ENCODE measurements at regions not wholly inside any gene's neighbourhood (a gene's known extent, or its start where the extent isn't known, plus 50 kb on each side); places are given as distances from the start of the nearest gene placed in this dataset.

DNA sequence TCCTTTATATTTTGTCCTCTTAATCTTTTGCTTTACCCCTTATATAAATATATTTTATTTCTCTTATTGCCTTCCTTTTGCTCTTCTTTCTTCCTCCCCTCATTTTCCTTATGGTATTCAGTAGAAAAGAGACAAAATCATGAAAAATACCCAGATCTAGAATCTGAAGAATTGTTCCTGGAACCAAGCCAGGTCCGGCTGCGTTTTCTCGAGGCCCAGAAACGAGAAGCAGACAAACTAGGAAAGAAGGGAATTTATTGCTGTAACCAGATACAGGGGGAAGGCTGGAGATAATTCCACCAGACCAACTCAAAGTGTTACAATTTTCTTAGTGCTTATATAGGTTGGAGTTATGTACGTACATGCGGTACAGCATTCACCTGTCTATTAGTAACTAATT, 328.7 kb downstream of the GABRG1 start:
- peak; percentile 52; the same call in 1 of the 2 replicates for TF ChIP-seq NFIC (IDR thresholded peaks at IDR 0.05)
- TF ChIP-seq CREB1 (IDR thresholded peaks at IDR 0.05; ENCODE audit: low read depth) = no peak
- TF ChIP-seq CEBPB (IDR thresholded peaks at IDR 0.05) = no peak
- TF ChIP-seq, protein P1, sequence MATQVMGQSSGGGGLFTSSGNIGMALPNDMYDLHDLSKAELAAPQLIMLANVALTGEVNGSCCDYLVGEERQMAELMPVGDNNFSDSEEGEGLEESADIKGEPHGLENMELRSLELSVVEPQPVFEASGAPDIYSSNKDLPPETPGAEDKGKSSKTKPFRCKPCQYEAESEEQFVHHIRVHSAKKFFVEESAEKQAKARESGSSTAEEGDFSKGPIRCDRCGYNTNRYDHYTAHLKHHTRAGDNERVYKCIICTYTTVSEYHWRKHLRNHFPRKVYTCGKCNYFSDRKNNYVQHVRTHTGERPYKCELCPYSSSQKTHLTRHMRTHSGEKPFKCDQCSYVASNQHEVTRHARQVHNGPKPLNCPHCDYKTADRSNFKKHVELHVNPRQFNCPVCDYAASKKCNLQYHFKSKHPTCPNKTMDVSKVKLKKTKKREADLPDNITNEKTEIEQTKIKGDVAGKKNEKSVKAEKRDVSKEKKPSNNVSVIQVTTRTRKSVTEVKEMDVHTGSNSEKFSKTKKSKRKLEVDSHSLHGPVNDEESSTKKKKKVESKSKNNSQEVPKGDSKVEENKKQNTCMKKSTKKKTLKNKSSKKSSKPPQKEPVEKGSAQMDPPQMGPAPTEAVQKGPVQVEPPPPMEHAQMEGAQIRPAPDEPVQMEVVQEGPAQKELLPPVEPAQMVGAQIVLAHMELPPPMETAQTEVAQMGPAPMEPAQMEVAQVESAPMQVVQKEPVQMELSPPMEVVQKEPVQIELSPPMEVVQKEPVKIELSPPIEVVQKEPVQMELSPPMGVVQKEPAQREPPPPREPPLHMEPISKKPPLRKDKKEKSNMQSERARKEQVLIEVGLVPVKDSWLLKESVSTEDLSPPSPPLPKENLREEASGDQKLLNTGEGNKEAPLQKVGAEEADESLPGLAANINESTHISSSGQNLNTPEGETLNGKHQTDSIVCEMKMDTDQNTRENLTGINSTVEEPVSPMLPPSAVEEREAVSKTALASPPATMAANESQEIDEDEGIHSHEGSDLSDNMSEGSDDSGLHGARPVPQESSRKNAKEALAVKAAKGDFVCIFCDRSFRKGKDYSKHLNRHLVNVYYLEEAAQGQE (IDR thresholded peaks at IDR 0.05; ENCODE audit: low read depth) = no peak

GRCh38 chr4:45778514-45778913, 345.3 kb downstream of the GABRG1 start:
- TF ChIP-seq EP300 (IDR thresholded peaks at IDR 0.05; ENCODE audit: borderline replicate concordance) = no peak
- no peak for TF ChIP-seq EGR1 (IDR thresholded peaks at IDR 0.05)
- TF ChIP-seq, protein P2, sequence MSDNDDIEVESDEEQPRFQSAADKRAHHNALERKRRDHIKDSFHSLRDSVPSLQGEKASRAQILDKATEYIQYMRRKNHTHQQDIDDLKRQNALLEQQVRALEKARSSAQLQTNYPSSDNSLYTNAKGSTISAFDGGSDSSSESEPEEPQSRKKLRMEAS (IDR thresholded peaks at IDR 0.05) = no peak
- TF ChIP-seq TCF12 (IDR thresholded peaks at IDR 0.05; ENCODE audit: low read depth) = no peak
- TF ChIP-seq ZBTB7A (IDR thresholded peaks at IDR 0.05; ENCODE audit: low read depth) = no peak
- no peak for TF ChIP-seq TAF1 (IDR thresholded peaks at IDR 0.05; ENCODE audit: low read depth)
- TF ChIP-seq TEAD4 (IDR thresholded peaks at IDR 0.05) = no peak
- TF ChIP-seq CEBPB (IDR thresholded peaks at IDR 0.05) = no peak
- no peak for TF ChIP-seq YY1 (IDR thresholded peaks at IDR 0.05; ENCODE audit: low read depth)
- TF ChIP-seq RAD21 (IDR thresholded peaks at IDR 0.05; ENCODE audit: low read depth) = no peak
- TF ChIP-seq, protein P3, sequence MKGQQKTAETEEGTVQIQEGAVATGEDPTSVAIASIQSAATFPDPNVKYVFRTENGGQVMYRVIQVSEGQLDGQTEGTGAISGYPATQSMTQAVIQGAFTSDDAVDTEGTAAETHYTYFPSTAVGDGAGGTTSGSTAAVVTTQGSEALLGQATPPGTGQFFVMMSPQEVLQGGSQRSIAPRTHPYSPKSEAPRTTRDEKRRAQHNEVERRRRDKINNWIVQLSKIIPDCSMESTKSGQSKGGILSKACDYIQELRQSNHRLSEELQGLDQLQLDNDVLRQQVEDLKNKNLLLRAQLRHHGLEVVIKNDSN (IDR thresholded peaks at IDR 0.05) = no peak
- TF ChIP-seq FOXM1 (IDR thresholded peaks at IDR 0.05; ENCODE audit: borderline replicate concordance, low read depth) = no peak
- TF ChIP-seq, protein P1 (IDR thresholded peaks at IDR 0.05; ENCODE audit: low read depth) = no peak
- no peak for TF ChIP-seq NFIC (IDR thresholded peaks at IDR 0.05)
- TF ChIP-seq CREB1 (IDR thresholded peaks at IDR 0.05; ENCODE audit: low read depth) = no peak

DNA sequence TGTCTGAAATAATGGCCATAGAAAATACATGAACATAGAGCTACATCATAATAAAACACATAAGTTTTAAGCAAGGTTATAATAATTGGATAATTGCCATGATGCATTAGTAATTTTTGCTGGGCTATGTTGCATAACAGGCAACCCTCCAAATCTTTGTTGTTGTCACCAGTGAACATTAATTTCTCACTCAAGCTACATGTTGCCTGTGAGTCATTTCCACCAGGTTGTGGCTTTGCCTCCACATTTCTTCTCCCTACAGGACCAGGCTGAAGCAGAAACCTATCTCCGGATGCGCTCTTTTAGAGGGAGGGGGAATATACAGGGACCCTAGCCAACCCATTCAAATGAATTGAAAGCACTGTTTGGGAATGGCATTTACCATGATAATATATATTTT, 347.7 kb downstream of the GABRG1 start:
- TF ChIP-seq NFIC (IDR thresholded peaks at IDR 0.05) = no peak
- no peak for TF ChIP-seq YY1 (IDR thresholded peaks at IDR 0.05; ENCODE audit: low read depth)
- TF ChIP-seq, protein P3 (IDR thresholded peaks at IDR 0.05) = no peak
- no peak for TF ChIP-seq TEAD4 (IDR thresholded peaks at IDR 0.05)

DNA sequence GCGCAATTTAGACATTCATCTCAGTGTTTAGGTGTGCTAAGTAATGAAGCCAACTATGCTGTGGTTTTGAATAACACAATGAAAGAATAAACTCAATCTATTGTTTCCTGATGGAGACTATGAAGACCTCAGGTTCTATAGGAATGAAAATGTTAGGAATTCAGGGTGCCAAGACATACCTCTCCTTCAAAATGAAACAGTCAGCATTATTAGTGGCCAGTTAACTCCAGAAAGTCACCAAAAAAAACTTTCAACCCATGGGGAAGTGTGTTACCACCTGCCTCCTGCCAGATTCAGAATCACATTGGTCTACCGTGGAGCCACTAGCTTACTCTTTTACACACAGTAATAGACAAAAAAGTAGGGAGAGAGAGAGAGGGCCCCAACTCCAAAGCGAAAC, 352.9 kb downstream of the GABRG1 start:
- TF ChIP-seq, protein P2 (IDR thresholded peaks at IDR 0.05) = no peak
- TF ChIP-seq FOXM1 (IDR thresholded peaks at IDR 0.05; ENCODE audit: borderline replicate concordance, low read depth) (no peak), CREB1 (IDR thresholded peaks at IDR 0.05; ENCODE audit: low read depth) (no peak)

GRCh38 chr4:45765521-45765920, 358.3 kb downstream of the GABRG1 start:
- TF ChIP-seq TEAD4 (IDR thresholded peaks at IDR 0.05) (no peak), CEBPB (IDR thresholded peaks at IDR 0.05) (no peak), TCF12 (IDR thresholded peaks at IDR 0.05; ENCODE audit: low read depth) (no peak), YY1 (IDR thresholded peaks at IDR 0.05; ENCODE audit: low read depth) (no peak), EP300 (IDR thresholded peaks at IDR 0.05; ENCODE audit: borderline replicate concordance) (no peak), CREB1 (IDR thresholded peaks at IDR 0.05; ENCODE audit: low read depth) (no peak), TAF1 (IDR thresholded peaks at IDR 0.05; ENCODE audit: low read depth) (no peak), RAD21 (IDR thresholded peaks at IDR 0.05; ENCODE audit: low read depth) (no peak), FOXM1 (IDR thresholded peaks at IDR 0.05; ENCODE audit: borderline replicate concordance, low read depth) (no peak), NFIC (IDR thresholded peaks at IDR 0.05) (no peak)
- TF ChIP-seq, protein P2 (IDR thresholded peaks at IDR 0.05) = no peak
- TF ChIP-seq, protein P3 (IDR thresholded peaks at IDR 0.05) = no peak
- TF ChIP-seq, protein P1 (IDR thresholded peaks at IDR 0.05; ENCODE audit: low read depth) = no peak

Data from Ishikawa (cell line).